ENCODE measurements at regions not wholly inside any gene's neighbourhood (a gene's known extent, or its start where the extent isn't known, plus 50 kb on each side); places are given as distances from the start of the nearest gene placed in this dataset.
"Not testable (repeated sequence)": the region's sequence is repeated elsewhere in the genome, so short reads cannot be mapped to it uniquely, and the experiment has no call there.

DNA sequence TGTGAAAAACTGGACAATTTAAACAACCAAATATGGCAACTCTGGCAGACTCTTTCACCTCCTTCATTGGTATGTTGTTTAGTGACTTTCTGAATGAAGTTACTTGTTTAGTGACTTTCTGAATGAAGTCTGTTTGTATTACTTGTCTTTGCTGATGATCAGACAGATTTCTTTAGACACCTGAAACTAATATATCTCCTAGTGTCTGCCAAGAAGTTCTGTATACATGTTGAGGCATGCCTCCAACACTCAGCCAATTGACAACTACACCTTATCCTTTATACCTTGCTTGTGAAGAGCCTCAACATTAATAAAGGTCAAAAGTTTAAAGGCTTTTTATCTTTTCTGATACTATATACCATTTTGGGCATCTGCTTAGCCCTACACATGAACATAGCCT, 725.4 kb upstream of the EPHA7 start:
- H3K9me1 ChIP-seq (ENCODE audit: control insufficient read depth, extremely low read depth, insufficient read depth, low read length) = no peaks in the 10 kb centered on the region
- H2AFZ ChIP-seq (ENCODE audit: control insufficient read depth, low read length) = no peak overlapping the region
- no peaks in the 10 kb centered on the region for H3K4me1 ChIP-seq (ENCODE audit: control insufficient read depth, extremely low read depth, insufficient read depth, low read length)
- no peak overlapping the region for H3K9ac ChIP-seq (ENCODE audit: control insufficient read depth, extremely low read depth, insufficient read depth, low read length)
- TF ChIP-seq EZH2 (IDR thresholded peaks at IDR 0.05; ENCODE audit: low read length) (no peak), CTCF (optimal IDR thresholded peaks at IDR 0.05 in 1 of 3, IDR thresholded peaks at IDR 0.05 in 1 of 3, conservative IDR thresholded peaks at IDR 0.05 in 1 of 3; ENCODE audit: extremely low read depth in 1 of 3, insufficient read depth in 2 of 3, low read length in 3 of 3) (no peak)
- no peaks in the 10 kb centered on the region for H3K27me3 ChIP-seq (ENCODE audit: control insufficient read depth, extremely low read depth, insufficient read depth, low read length)
- DNase-seq (ENCODE audit: low read depth, low spot score) = no peak
- H3K4me3 ChIP-seq (ENCODE audit: control insufficient read depth in 2 of 3, extremely low read depth in 1 of 3, insufficient read depth in 2 of 3, low read depth in 1 of 3, low read length in 3 of 3) = no peak overlapping the region
- dilution Hi-C loops (cut with MboI; ENCODE audit: extremely low pct_ligation_motif_present, low sequenced_read_pairs) = no loop called here
- no peaks in the 10 kb centered on the region for H3K79me2 ChIP-seq (ENCODE audit: control insufficient read depth, insufficient read depth, low read length)
- FAIRE-seq = no peak
- no peak overlapping the region for H3K4me2 ChIP-seq (ENCODE audit: control insufficient read depth, extremely low read depth, insufficient read depth, low read depth, low read length)
- H4K20me1 ChIP-seq (ENCODE audit: control insufficient read depth, extremely low read depth, insufficient read depth, low read length) = no peaks in the 10 kb centered on the region
- H3K36me3 ChIP-seq (ENCODE audit: control insufficient read depth in 2 of 2, extremely low read depth in 1 of 2, insufficient read depth in 2 of 2, low read length in 2 of 2) = no peaks in the 10 kb centered on the region
- no peaks in the 10 kb centered on the region for H3K9me3 ChIP-seq (ENCODE audit: control insufficient read depth, low read depth, low read length)
- no peak overlapping the region for H3K27ac ChIP-seq (ENCODE audit: control insufficient read depth, insufficient read depth, low read length)

- H3K36me3 ChIP-seq (ENCODE audit: control insufficient read depth in 2 of 2, extremely low read depth in 1 of 2, insufficient read depth in 2 of 2, low read length in 2 of 2); H4K20me1 ChIP-seq (ENCODE audit: control insufficient read depth, extremely low read depth, insufficient read depth, low read length); FAIRE-seq; H3K9ac ChIP-seq (ENCODE audit: control insufficient read depth, extremely low read depth, insufficient read depth, low read length); H3K27ac ChIP-seq (ENCODE audit: control insufficient read depth, insufficient read depth, low read length); H3K9me3 ChIP-seq (ENCODE audit: control insufficient read depth, low read depth, low read length); dilution Hi-C loops (cut with MboI; ENCODE audit: extremely low pct_ligation_motif_present, low sequenced_read_pairs); H2AFZ ChIP-seq (ENCODE audit: control insufficient read depth, low read length); H3K4me2 ChIP-seq (ENCODE audit: control insufficient read depth, extremely low read depth, insufficient read depth, low read depth, low read length); H3K27me3 ChIP-seq (ENCODE audit: control insufficient read depth, extremely low read depth, insufficient read depth, low read length); H3K79me2 ChIP-seq (ENCODE audit: control insufficient read depth, insufficient read depth, low read length); H3K4me3 ChIP-seq (ENCODE audit: control insufficient read depth in 2 of 3, extremely low read depth in 1 of 3, insufficient read depth in 2 of 3, low read depth in 1 of 3, low read length in 3 of 3); H3K9me1 ChIP-seq (ENCODE audit: control insufficient read depth, extremely low read depth, insufficient read depth, low read length); H3K4me1 ChIP-seq (ENCODE audit: control insufficient read depth, extremely low read depth, insufficient read depth, low read length); DNase-seq (ENCODE audit: low read depth, low spot score): not testable (repeated sequence)
Measured at GRCh38 chr6:94137178-94137577, 717.8 kb upstream of the EPHA7 start.

DNA sequence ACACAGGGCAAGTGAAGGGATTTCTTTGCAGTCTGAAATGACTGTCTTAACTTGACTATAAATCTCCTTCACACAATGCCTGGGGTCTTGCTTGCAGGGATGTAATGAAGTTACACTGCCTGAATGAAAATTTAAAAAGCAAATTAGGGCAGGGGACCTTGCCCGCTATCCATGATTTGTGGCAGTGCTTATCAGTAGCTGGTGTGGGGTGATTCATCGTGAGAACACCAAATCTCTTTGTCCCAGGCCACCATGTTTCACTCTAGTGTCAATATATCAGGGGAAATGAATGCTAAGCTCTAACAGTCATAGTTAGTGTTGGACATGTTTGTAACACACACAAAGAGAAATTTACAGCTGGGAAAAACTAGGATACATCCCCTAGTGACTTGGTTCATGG, 713.7 kb upstream of the EPHA7 start:
- DNase-seq (ENCODE audit: low read depth, low spot score) (no peak), FAIRE-seq (no peak)
- Histone ChIP-seq H3K27ac (ENCODE audit: control insufficient read depth, insufficient read depth, low read length) (no peak overlapping the region), H3K4me2 (ENCODE audit: control insufficient read depth, extremely low read depth, insufficient read depth, low read depth, low read length) (no peak overlapping the region), H3K9me1 (ENCODE audit: control insufficient read depth, extremely low read depth, insufficient read depth, low read length) (no peaks in the 10 kb centered on the region), H4K20me1 (ENCODE audit: control insufficient read depth, extremely low read depth, insufficient read depth, low read length) (no peaks in the 10 kb centered on the region), H3K4me3 (ENCODE audit: control insufficient read depth in 2 of 3, extremely low read depth in 1 of 3, insufficient read depth in 2 of 3, low read depth in 1 of 3, low read length in 3 of 3) (no peak overlapping the region), H3K4me1 (ENCODE audit: control insufficient read depth, extremely low read depth, insufficient read depth, low read length) (no peaks in the 10 kb centered on the region), H2AFZ (ENCODE audit: control insufficient read depth, low read length) (no peak overlapping the region), H3K9ac (ENCODE audit: control insufficient read depth, extremely low read depth, insufficient read depth, low read length) (no peak overlapping the region), H3K27me3 (ENCODE audit: control insufficient read depth, extremely low read depth, insufficient read depth, low read length) (no peaks in the 10 kb centered on the region), H3K9me3 (ENCODE audit: control insufficient read depth, low read depth, low read length) (no peaks in the 10 kb centered on the region), H3K79me2 (ENCODE audit: control insufficient read depth, insufficient read depth, low read length) (no peaks in the 10 kb centered on the region), H3K36me3 (ENCODE audit: control insufficient read depth in 2 of 2, extremely low read depth in 1 of 2, insufficient read depth in 2 of 2, low read length in 2 of 2) (no peaks in the 10 kb centered on the region)
- dilution Hi-C loops (cut with MboI; ENCODE audit: extremely low pct_ligation_motif_present, low sequenced_read_pairs) = no loop called here
- TF ChIP-seq CTCF (optimal IDR thresholded peaks at IDR 0.05 in 1 of 3, IDR thresholded peaks at IDR 0.05 in 1 of 3, conservative IDR thresholded peaks at IDR 0.05 in 1 of 3; ENCODE audit: extremely low read depth in 1 of 3, insufficient read depth in 2 of 3, low read length in 3 of 3) = no peak
- TF ChIP-seq EZH2 (IDR thresholded peaks at IDR 0.05; ENCODE audit: low read length) = no peak
